GM12875 (cell line): ENCODE measurements at regions not wholly inside any gene's neighbourhood (a gene's known extent, or its start where the extent isn't known, plus 50 kb on each side); places are given as distances from the start of the nearest gene placed in this dataset.

Experiments
- H3K4me3 ChIP-seq: one replicate; pipeline ENCODE4 v1.5.1; 2011; ENCODE audit warnings: low read depth, low read length, control low read depth
- CTCF ChIP-seq: IDR thresholded peaks from 2 replicates; pipeline ENCODE4 v1.5.1; 2011; ENCODE audit warnings: low read depth, mild to moderate bottlenecking, control low read depth, inconsistent platforms, low read length, moderate library complexity, borderline replicate concordance; ENCODE audit not compliant: insufficient read depth

DNA sequence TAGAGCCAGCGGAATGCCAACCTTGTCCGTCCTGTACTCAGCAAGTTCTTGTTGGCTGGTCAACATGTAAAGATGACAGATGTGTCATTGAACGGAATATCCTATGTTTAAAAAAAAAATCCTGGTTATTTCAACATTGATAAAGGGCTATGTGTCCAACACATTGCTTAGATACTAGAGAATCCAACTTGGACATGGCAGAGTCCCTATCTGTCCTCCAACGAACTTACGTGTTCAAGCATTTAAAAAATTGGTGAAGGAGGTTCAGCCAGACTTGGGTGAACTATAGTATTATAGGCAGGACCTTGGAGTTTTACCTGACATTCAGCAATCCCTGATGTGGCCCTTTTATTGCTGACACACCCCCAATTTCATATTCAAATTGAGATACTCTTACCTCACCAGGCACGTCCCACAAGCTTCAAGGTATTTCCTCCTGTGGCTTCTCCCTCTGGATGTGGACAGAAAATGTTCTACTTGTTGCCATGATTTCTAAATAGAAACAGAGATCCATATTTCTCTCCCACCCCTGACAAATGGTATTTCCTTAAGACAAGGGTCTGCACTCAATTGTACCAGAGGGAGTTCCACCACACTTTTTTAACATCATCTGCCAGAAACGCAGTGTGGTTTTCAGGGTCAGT lies 207.7 kb upstream of the TPM1 start:
- H3K4me3 ChIP-seq = no peak overlapping the region
- TF ChIP-seq CTCF = no peak

- TF ChIP-seq CTCF = no peak
- no peak overlapping the region for H3K4me3 ChIP-seq
These were observed 207.2 kb upstream of the TPM1 start for GRCh38 chr15:62835351-62835750.

GRCh38 chr15:62835762-62836161 lies 206.8 kb upstream of the TPM1 start:
- no peak for TF ChIP-seq CTCF

DNA sequence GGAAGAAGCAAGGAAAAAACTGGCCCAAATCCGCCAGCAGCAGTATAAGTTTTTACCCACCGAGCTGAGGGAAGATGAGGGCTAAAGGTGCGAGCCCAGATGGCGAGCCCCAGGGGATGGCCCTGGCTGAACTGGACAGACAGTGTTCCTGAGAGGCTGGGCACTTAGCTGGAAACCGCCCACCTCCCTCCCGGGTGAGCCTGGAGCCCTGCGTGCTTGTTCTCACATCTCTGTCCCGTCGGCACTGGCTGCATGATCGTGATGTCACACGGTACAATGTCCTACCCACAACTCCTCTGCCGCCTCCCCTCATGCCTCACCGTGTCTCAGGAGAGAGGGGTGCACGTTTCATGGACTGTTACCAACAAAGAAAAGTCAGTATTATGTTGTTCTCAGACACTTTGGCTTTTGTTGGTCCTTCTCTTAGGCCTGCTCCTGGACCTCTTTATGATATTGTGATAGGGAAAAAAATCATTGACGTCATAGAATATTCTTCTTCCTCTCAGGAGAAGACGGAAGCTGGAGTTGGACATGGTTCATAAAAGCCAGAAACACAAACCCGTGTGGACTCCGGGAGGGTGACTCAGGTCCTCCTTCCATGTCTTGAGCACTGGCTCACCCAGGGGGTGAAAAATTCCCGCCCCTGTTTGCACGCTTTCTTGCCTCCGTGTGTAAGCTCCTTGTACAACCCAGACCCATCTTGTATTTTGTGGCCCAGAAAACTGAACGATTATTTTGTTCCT lies 201.8 kb upstream of the TPM1 start:
- no peak for TF ChIP-seq CTCF
- H3K4me3 ChIP-seq = no peak overlapping the region

More at GRCh38 chr15:62835762-62836161, 206.8 kb upstream of the TPM1 start:
- H3K4me3 ChIP-seq = no peak overlapping the region

DNA sequence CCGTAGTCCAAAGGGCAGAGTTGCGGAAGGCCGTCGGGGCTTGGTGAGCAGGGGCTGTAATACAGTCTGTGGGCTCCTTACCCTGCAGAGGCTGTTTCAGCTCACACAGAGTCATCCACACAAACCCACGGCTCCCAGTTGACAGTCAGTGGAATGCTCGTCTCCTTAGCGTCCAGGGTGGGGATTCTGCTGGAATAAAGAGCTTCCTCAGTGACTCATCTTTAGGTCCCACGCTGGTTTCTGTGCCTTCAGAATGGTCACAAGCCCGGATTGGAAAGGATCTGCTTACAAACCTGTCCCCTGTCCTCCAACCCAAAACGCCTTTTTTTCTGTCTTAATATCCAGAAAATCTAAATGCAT lies 201.3 kb upstream of the TPM1 start:
- TF ChIP-seq CTCF = no peak
- H3K4me3 ChIP-seq = no peak overlapping the region

- no peak for TF ChIP-seq CTCF
- H3K4me3 ChIP-seq = no peak overlapping the region
These were observed 200.5 kb upstream of the TPM1 start for GRCh38 chr15:62841891-62842559.
